NCI-H187 treated with DMSO at 0.1 percent for 48 hours (cell line): ENCODE measurements at regions not wholly inside any gene's neighbourhood (a gene's known extent, or its start where the extent isn't known, plus 50 kb on each side); places are given as distances from the start of the nearest gene placed in this dataset.
A peak's percentile ranks its signal among the peaks of the same experiment; 100 is the strongest.

Experiments used
- DNase-seq: peaks from one replicate; lab custom pipeline; 2025; lab: John Stamatoyannopoulos, UW

DNA sequence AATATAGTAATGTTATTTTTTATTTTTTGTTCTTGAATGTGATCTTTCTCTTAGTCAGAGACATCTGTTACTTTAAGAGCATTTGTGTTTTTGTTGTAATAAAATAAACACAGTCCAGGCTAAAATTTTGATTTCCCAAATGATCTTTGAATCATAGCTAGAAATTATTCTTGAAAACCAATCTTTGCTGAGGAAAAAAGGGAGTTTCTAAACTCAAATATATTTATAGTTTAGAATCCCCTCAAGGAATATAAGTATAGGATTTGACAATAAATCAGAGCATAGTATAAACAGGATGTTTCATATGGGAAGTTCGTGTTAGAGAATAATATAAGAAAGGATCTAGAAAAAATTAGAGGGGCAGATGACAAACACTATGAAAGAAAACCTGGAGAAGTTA lies 118.8 kb upstream of the ADAMTS19 start:
- no peak for DNase-seq

DNA sequence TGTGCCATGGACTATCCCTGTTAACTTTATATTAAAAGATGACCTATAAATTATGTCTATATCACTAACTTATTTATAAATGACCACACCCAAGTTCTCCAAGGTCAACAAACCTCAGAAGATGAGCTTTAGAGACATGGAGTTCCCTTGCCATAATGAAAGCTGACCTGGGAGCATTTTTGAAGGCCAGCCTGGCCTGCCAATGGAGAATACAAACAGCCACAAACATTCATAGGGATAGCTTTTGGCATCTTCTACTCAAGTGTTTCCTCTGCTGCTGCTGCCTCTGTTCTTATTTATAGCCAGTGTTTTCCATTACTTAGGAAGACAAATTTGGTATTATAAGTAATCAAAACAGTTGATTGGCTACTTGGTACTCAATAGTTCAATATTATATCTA lies 117.3 kb upstream of the ADAMTS19 start:
- DNase-seq = no peak

DNA sequence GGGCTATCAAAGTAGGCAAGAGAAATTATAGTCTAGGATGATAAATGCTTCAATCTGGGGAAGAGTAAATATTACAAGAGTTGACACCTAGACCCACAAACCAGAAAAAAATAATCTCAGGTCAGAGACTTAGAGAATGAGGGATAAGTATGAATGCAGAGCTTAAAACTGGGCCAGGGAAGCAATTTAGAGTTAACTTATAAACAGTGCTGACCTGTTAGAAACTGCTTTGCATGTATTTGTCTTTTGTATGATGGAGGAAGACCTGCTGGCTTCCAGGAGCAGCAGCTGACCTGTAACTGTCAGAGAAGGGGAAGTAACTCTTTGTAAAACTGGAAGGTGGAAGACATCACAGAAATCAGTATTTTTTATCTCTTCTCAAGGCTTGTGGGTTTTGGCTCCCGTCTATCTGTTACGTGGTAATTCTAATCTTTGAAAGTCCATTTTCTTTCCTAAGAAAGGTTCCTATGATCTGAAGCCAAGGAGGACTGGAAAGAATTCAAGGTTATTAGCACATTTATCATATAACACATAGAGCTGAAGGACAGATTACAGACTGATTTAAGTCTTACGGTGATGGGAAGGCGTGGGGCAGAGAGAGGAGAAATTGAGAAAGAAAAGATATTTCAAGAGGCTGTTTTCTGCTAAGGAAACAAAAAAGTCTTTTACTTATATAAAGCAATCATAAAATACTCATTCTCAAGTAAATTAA lies 114.7 kb upstream of the ADAMTS19 start:
- no peak for DNase-seq

GRCh38 chr5:129356846-129357245 lies 103.3 kb upstream of the ADAMTS19 start:
- no peak for DNase-seq

DNA sequence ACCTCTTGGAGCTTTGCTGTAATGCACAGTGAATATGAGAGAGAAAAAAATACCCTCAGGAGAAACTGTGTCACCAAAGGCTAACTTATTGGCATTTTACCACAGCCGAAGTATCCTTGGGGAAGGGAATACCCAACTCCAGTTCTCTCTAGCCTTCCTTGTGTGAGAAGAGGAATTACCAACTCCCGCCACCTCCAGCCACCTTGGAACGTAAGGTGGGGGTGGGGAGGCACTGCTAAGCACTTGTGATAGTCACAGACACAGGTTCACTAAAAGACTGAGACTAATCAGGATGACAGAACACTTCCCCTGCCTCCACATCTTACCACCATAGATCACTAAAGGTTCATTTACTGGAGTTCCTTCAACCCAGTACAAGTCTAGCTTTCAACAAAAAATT lies 102.0 kb upstream of the ADAMTS19 start:
- DNase-seq = no peak

GRCh38 chr5:129359450-129359849 lies 100.6 kb upstream of the ADAMTS19 start:
- no peak for DNase-seq

- no peak for DNase-seq
These were observed 98.6 kb upstream of the ADAMTS19 start for GRCh38 chr5:129361441-129362025.

DNA sequence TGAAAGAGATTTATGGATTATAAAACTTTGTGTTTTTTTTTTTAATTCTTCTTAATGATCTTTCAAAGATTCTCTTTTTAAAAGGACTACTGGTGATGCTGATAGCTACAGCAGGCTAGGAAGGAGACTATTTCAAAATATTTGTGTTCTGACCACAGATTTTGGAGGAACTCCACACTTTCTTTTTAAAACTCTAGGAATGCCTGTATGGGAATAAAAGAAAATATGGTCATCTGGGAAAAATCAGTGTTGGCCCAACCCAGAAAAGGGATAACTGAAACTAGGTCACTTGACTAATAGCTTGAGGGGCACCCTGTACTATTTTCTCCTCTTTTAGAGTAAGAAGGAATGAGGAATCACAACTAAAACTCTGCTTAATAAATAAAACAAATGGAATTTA lies 97.6 kb upstream of the ADAMTS19 start:
- DNase-seq = no peak

- no peak for DNase-seq
These were observed 96.1 kb upstream of the ADAMTS19 start for GRCh38 chr5:129363991-129364390.

GRCh38 chr5:129367883-129368282 lies 92.2 kb upstream of the ADAMTS19 start:
- DNase-seq = no peak

DNA sequence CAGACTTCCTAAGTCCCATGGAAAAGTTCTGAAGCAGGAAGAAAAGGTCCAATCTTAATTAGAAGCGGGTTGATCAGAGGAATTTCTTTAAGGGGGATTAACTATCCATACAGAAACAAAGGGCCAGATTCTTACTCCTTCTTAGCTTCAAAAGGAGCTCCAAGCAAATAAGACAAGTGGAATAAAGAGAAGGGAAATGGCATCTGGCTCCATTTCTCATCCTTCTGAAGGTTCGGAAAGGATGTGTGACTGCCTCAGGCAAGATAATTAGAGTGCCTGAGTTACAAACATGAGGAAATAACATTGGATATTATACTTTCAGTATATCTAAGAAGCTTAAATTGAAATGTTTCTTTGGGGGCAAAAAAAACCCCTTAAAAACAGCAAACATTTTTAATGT lies 88.1 kb upstream of the ADAMTS19 start:
- DNase-seq = no peak

DNA sequence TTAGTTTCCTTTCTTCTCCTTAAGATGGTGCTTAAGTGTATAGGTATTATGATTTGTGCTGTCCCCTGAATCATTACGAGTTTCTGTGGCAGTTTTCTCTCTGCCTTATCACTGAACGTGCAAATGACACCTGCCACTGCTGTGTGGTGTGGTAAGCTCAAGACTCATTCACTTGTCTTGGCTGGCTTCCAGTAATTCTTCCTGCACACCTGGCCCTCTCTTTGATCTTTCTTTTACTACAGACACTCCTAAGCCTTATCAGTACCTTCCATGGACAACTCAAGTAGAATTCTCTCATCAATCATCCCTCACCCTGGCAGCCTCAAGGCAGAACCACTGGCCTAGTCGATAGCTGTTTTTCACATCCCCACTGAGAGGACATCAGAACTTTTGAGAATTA lies 82.6 kb upstream of the ADAMTS19 start:
- DNase-seq = peak; percentile 76

DNA sequence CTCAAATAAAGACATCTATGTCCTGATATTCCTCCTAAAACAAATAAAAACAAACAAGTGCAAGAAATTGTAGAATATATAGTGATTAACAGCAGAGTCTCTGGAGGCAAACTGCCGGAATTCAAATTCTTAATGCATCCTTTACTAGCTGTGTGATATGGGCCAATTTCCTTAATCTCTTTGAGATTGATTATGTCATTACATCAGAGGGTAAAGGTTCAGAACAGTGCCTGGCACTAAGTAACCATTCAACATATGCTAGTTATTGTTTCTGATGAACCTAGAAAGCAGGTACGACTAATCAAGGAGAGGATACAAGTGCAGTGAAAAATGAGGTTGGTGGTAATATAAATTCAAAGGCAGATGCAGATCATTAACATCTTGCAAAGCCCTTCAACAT lies 81.1 kb upstream of the ADAMTS19 start:
- no peak for DNase-seq

DNA sequence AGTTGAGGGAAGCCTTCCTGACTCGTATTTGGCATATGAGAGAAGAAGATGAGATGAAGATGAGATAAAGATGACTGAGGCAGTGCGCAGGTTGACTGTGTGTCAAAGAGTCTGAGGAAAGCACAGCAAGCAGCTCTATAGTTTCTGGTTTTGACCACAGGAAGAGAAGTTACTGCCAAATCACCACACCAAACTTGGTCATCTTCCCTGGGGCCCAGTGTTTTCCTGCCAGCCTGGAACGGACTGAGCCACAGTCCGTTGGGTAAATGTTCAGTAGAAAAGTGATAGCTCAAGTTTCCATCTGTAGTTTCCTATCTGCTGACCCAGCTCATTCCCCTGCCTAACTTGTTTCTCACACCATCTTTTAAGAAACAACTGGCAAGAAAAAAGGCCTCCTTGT lies 80.7 kb upstream of the ADAMTS19 start:
- DNase-seq = no peak

DNA sequence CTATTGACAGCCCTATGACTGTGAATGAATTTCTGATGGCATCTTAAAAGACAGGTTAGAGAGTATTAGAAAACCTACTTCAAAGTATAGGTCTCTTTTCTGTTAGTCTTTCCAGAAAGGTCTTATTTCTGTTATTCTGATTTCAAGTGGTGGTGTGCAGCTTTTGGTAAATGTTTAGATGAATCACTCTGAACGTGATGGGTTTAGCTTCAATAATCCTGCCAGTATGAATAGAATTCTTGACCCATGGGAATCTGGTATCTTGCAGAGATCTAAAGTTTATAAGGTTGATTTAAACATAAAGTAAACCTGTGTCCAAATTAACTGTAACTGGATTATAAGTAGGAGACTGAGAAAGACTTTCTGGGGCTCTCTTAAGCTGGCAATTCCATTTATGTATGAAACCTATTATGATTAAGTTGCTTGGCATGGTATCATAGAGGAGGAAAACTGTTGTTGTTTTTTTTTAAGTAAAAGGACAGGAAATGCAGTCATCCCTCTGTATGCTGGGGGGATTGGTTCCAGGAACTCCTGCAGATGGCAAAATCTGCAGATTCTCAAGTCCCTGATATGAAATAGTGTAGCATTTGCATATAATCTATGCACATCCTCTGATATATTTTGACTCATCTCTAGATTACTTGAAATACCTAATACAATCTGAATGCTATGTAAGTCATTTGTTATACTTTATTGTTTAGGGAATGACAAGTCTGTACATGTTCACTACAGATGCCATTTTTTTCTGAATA lies 77.0 kb upstream of the ADAMTS19 start:
- DNase-seq = no peak

GRCh38 chr5:129384193-129384592 lies 75.9 kb upstream of the ADAMTS19 start:
- no peak for DNase-seq

- DNase-seq = no peak
These were observed 75.4 kb upstream of the ADAMTS19 start for GRCh38 chr5:129384736-129385135.

GRCh38 chr5:129387944-129388343 lies 72.2 kb upstream of the ADAMTS19 start:
- DNase-seq = no peak

GRCh38 chr5:129392681-129393080 lies 67.4 kb upstream of the ADAMTS19 start:
- no peak for DNase-seq

- no peak for DNase-seq
These were observed 64.9 kb upstream of the ADAMTS19 start for GRCh38 chr5:129395247-129395646.

- DNase-seq = no peak
These were observed 61.9 kb upstream of the ADAMTS19 start for GRCh38 chr5:129398026-129398678.

DNA sequence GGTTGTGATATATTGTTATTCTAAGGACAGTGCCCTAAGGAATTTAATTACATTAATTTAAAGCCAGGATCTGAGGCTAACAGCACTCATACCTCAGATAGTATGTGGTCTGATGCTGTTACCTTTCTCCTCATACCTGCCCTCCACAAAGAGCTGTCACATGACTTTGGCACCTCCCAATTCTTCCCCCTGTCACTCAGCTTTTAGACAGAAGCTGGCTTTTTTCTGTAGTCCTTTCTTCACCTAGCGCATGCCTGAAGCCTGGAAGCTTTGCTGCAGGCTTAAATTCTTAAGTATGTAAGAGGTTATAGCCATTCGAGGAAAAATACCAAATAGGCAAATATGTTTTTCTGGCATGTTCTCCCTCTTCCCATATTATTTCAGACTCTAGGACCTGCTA lies 61.0 kb upstream of the ADAMTS19 start:
- DNase-seq = no peak
